Hematopoietic multipotent progenitor cell treated with erythropoietin and hydrocortisone succinate and interleukin-3 and kit ligand, for 6 days (in vitro differentiated cells): ENCODE measurements at regions not wholly inside any gene's neighbourhood (a gene's known extent, or its start where the extent isn't known, plus 50 kb on each side); places are given as distances from the start of the nearest gene placed in this dataset.

ENCODE experiments used
- DNase-seq: peaks from one replicate; pipeline ENCODE4 v3.0.0-alpha.2; 2015

DNA sequence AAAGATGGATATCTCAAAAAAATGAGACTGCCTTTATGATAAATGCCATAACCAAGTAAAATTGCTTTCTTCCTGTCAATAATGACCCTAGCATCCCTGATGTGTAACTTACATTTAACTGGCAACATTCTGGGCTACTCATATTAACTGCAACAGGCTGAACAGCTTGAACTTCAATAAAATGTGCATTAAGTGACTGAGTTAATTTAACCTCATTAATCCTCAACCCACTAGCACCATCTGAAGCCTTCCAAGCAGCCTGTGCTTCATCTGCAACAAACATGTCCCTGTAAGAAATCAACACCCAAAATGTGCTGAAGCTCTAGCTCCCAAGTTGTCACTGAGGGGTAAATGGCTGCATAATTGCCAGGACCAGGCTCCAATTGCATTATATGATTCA lies 296.2 kb upstream of the ZC3H15 start:
- DNase-seq = no peak

DNA sequence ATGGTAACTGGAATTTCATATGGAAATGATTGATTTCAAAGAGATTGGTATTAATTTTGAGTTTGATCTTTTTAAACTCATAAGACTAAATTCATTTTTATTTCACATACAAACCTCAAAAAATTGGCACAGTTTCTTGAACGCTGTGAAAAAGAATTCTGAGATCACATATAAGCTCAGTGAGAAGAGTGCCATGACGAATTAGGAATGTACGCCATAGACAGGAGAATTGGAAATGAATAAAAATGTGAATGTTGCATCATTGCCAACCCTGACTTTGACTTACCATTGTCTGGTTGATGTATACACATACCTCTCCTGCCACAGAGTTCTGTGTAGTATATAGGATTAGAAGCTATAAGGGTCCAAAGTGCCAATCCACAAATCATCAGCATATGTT lies 290.4 kb upstream of the ZC3H15 start:
- no peak for DNase-seq

DNA sequence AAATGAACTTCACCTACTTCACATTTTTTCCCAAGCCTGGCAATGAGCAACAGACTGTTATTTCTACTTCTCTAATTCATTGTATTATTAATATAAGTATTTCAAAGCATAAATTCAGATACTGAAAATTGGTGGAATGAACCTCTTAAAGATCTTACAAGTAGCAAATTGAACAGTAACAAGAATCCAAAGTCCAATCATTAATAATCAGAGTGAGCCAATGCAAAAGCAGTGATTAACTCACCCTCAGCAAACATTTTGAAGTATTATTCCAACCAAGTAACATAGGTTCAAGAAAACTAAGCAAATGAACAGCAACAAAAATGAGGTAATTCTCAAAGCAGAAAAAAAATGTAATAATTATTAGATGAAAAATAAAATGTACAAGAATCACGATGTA lies 288.1 kb upstream of the ZC3H15 start:
- DNase-seq = no peak

DNA sequence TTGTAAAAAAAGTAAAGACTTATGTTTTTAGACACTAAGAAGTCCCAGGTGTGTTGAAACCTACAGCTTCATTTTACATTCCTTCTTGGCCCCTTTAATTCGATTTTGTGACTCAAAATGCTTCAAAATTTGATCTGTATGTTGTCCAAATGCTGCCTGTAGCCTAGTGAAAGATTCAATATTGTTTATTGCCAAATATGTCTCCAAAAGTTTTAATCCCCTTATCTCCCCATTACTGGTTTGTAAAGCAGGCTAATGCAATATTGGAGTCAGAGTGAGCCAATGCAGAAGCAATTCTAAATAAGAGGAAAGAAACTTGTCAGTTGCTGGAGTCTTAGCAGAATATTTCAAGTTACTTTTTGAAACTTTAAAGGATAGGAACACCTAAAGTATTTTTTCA lies 287.0 kb upstream of the ZC3H15 start:
- no peak for DNase-seq

DNA sequence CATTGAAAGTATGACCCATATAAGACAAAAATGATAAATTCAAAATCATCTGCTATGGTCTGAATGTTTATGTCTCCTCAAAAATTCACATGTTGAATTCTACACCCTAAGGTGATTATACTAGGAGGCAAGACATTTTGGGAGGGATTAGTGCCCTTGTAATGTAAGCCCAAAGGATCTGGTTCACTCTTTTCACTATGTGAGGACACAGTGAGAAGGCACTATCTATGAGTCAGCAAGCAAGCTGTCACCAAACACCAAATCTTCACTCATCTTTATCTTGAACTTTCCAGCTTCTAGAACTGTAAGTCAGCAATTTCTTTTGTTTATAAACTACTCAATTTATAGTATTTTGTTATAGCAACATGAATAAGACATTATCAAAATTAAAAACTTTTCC lies 284.7 kb upstream of the ZC3H15 start:
- DNase-seq = peak; percentile 1

DNA sequence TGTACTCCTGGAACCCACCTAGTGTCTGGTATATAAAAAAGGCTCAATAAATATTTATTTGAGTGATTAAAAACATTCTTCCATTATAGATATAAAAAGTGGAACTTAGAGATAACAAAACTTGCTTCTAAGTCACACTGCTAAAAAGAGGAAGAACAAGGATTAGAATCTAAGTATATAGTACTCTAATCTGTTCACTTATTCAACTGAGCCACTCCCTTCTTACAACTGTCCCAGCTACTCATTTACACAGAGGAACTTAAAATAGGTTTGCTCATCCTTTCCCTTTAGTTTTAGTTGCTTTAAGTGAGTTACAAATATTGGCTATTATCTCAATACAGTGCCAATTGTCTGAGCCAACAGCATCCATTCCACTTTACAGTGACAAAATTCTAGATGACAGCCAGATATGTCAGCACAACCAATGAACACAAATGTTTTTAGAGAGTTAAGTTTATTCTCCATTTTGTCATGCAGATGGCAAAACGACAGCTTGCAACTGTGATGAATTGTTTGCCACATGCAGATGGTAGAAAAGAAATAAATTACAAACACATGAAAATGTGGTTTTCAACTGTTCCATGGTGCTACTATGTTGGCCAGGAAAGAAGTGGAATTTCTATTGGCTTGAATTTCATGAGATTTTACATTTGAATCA lies 280.7 kb upstream of the ZC3H15 start:
- DNase-seq = peak; percentile 40

DNA sequence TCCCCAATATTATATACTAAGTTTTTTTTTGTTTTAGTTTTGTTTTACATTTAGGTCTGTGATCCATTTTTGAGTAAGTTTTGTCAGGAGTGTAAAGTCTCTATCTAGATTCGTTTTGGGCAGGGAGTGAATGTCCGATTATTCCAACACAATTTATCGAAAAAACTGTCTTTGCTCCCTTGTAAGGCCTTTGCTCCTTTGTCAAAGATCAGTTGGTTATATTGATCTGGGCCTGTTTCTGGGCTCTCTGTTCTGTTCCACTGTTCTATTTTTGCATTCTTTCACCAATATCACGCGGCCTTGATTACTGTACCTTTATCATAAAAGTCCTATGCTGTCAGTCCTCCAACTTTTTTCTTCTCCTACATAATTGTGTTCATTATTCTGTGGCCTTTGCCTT lies 276.5 kb upstream of the ZC3H15 start:
- DNase-seq = no peak

DNA sequence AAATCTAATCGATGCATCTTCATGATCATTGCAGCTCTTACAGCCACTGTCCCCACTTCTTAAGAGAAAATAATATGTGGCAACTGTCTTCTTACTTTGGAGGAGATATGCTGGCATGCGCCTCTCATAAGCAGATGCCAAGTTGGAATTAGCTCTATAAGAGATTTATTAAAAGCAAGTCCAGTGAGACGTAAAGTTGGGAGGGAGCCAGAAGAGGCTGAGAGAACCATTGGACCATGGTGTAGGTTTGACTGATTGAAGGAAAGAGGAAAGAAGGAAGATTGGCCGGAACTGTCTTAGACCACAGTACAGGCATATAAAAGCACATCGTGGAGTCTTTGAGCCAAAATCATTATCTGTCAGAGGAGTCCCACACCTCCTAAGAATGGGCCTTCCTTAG lies 265.7 kb upstream of the ZC3H15 start:
- no peak for DNase-seq

DNA sequence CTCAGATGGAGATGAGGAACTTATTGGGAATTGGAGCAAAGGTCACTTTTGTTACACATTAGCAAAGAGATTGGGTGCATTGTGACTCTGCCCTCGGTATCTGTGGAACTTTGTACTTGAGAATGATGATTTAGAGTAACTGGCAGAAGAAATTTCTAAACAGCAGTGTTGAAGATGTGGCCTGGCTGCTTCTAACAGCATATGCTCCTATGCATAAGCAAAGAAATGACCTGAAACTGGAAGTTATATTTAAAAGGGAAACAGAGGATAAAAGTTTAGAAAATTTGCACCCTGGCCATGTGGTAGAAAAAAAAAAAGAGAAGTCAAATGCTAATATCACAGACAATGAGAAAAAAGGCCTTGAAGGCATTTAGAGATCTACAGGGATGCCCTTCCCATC lies 256.8 kb upstream of the ZC3H15 start:
- no peak for DNase-seq

DNA sequence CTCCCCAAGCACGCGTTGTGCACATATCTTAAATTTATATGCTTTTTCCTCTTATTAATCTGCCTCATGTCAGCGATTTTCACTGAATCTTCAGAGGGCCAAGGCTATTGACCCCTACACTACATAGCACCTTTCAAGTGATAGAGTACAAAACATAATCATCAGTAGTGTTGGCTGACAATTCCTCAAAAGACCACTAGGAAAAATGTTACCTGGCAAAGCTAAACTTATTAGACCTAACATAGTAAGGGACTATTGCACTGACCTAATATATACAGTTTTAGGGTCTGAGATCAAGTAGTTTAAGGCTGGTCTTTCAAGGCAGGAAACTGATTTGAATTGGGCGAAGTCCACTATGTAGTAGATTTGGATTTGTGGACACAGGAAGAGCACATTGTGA lies 244.2 kb upstream of the ZC3H15 start:
- DNase-seq = no peak

DNA sequence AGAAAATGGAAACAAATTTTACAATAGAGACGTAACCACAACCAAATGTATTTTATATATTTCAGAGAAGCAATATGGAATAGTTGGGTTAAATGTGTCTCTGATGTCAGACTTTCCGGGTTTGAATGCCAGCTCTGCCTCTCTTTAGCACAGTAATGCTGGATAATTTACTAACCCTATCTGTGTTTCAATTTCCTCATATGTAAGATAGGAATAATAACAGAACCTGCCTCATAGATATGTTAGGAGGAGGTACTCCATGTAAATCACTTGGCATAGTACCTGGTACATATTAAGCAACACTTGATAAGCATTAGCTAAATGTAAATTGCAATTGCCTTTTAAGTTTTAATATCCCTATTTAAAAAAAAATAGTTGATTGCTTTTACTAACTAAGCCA lies 231.3 kb upstream of the ZC3H15 start:
- DNase-seq = no peak

DNA sequence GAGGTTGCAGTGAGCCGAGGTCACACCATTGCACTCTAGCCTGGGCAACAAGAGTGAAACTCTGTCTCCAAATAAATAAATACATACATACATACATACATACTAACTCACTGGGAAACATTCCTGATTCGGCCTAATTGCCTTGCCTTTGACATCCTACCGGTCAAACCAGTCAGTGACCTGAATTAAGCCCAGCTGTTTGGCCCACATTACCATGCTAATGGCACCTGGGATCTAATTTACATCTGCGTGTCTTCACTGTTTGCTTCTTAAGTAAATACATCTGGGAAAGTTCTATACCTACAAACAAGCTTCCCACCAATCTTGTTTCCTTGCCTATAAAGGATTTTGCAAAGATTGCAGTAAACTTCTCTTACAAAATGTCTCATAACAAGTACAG lies 230.2 kb upstream of the ZC3H15 start:
- DNase-seq = no peak

DNA sequence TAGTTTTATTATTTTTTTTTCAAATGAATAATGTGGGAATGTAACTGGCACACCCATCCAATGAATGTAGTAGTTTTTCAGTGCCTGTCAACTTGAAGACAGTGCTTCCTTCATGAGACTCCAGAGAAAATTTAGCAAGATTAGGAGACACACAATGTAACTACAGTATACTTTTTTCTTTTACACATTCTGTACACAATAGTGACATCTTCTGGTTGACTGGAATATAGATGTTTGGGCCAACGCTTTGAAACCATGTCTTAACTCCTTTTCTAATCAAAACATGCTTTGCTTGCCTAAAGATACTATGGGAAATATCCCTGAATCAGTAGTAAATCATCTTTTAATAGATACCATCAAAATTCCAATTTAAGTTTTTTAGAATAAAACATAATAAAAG lies 229.5 kb upstream of the ZC3H15 start:
- peak; percentile 67 for DNase-seq

DNA sequence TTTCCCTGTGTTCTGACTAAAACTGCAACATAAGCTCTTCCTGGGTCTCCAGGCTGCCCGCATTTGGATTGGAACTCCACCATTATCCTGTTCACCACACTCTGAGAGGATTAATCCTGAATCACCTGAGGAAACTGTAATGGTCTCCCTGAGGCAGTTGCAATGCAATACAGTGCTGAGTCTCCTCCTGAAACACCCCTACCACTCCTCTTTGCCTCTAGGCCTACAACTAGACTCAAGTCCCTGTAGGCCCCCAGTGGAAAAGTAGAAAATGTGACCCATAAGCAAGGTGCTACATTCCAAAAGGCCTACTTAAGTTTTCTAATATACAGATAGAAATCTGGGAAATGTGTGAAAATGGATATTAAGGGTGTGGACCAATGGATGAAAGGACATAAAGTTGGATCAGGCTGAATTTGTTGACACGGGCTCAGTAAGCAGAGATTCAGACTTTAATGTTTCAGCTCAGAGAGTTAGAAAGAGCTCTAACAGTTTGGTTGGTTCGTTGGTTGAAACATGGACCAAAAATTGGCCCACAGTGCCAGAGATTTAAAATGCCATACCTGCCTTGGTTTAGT lies 222.3 kb upstream of the ZC3H15 start:
- DNase-seq = no peak

DNA sequence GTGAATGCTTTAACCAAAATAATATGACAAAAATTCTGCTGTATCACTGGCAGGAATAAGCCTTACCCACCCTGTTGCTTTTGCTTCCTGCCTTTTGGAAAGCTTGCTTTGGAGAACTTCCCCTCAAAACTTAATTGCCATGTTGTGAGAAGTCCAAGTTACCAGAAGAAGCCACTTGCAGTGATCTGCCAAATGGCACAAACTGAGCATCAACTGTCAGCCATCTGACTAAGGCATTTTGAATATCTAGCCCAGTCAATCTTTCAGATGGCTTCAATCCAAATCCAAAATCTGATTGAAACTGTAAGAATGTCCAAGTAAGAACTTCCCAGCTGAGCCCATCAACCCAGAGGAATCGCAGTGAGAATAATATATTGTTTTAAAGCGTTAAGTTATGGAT lies 216.5 kb upstream of the ZC3H15 start:
- DNase-seq = no peak

DNA sequence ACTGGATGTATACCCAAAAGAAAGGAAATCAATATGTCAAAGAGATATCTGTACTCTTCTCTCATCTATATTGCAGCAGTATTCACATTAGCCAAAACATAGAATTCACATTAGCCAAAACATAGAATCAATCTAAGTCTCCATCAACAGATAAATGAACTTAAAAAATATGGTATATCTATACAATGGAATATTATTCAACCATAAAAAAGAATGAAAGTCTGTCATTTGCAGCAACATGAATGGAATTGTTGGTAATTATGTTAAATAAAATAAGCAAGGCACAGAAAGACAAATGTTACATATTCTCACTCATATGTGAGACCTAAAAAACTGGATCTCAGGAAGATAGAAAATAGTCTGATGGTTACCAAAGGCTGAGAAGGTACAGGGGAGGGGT lies 212.1 kb upstream of the ZC3H15 start:
- no peak for DNase-seq

DNA sequence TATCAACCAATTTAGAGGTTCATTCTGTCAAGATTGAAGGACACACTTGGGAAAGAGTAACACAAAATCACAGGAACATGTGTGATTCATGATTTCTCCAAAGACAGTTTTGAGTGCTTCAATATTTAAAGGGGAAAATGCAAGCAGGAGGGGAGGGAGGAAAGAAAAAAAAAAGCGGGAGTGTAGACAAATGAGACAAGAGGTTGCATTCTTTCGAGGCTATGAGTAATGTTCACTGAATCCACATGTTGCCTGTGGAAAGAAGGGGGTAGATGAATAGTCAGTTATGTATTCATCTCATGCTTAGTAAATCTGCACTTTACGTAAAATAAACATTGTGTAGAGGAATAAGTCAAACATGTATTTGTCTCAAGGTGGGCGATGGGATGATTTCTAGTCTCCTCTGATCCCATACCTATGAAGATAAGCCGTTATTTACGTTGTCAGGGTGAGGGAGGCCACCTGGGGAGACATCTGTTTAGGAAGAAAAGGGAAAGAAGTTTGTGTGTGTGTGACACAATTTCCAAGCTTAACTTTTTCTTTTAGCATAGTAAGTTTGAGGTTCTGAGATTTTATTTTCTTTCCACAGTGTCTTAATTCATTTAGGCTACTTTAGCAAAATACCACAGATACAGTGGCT lies 211.0 kb upstream of the ZC3H15 start:
- DNase-seq = no peak

DNA sequence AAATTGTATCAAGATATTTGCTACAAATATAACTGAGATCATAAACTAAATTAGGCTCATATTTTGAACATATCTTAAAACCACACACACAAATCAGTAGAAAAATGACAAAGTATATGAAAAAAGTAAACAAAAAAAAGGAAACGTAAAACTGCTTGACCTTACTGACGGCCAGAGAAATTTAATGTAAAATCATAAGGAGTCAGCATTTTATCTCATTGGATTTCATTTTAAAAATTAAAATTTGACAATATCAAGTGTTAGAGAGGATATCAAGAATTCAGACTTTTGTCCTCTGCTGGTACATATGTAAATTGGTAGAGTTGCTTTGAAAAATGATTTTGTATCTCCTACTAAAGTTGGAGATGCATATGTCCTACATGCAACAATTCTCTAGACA lies 209.2 kb upstream of the ZC3H15 start:
- no peak for DNase-seq

DNA sequence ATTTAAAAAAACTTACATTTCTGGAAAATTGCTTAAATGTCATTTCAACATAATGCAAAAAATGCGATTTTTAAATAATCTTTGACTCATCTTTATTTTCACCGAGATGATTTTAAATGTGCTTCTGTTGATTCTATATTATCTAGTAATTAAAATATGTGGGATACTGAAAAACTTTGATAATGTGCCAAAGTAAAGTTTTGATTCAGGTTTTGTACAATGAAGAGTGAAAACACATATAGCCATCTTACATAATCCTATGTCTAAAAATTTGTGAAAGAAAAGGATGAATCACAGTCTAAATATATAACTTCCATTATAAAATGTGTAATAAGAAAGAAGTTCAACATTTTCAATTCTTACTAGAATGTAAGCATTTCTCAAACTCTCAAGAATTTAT lies 204.3 kb upstream of the ZC3H15 start:
- no peak for DNase-seq

DNA sequence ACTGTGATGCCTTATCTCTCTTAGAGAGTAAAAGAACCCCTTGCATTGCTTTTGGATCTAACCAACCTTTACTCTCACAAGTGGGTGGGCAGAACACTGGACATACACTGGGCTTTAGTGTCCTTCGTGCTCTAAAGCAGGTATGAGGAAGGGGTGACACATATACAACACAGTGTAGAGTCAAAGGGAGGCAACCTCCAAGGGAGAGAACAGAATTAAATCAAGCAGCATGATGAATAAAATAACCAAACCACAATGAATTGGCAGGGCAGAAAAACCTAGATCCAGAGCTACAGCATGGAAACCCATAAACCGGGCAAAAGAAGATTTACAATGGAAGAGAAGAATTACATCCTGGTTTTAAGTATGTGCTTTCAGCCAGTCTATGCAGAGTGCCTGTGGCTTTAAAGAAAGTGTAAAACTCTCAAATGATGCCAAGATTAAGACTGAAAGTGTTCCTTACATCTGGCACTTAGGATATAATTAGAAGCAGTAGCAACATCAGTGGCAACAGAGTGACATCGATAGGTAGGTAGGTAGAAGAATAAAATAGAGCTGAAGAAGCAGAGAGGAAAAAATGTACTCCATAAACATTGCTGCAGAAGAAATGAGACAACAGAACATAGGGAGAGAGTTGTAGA lies 191.7 kb upstream of the ZC3H15 start:
- no peak for DNase-seq

DNA sequence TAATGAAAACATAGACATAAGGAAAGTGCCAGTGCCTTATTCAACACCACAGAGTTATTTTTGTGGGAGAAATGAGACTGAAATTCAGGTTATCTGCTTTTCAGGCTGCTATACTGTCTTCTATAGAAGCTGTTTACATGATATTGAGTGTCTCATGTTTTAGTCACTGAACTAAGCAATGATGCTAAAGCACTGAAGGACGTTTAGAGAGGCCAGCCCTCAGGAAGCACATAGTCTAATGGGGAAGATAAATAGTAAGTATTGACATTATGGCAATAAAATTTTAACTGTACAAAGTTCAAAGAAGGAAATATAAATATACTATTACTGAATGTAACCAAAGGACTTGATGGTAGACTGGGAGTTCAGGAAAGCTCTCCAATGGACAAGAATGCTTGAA lies 186.4 kb upstream of the ZC3H15 start:
- DNase-seq = no peak

DNA sequence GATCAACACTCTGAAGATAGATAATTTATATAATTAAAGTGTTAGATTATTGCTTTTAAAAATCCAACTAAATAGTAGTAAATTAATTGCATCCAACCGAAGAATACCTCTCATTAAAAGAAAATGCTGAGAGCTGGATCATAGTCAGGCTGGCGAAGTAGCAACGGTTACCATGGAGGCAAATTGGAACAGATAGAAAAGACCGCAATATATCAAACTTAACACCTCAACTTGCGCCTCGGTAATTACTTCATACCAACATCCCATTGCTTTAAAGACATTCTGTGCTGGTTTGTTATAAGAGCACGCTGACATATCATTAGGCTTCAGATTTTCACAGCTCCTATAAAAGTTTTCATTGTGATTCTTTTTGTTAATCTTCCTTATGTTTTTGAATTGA lies 183.8 kb upstream of the ZC3H15 start:
- no peak for DNase-seq

DNA sequence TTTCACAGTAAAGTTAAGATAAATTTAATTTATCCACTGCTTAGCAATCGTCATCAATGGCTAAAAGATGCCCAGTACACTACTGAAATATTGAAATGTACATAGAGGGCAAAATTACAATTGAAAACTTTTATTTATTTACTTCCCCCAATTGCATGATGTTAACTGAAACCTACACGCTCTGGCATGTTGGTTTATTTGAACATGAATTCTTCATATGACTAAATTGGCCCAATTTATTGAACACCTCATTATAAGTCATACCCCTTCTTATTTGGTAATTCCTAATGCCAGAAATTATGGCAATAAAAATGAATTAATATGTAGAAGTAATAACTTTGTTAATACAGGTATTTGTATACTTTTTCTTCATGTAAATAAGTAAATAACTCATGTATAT lies 183.0 kb upstream of the ZC3H15 start:
- DNase-seq = no peak

DNA sequence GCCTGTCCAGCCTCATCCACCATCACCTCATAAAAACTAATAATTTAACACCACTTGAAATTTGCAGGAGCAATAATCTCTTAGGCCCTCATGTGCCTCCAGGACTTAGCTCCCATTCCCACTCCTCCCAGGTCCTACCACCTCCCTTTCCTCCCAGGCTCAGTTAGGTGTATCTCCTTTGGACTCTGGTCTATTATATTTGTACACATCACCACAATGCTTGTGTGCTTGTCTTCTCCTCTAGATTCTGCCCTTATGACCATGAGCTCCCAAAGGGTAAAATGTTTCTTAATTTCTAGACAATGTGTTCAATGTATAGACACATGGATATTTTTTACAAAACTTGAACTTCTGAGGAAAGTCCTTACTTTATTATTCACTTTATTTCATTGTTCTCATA lies 182.0 kb upstream of the ZC3H15 start:
- no peak for DNase-seq

DNA sequence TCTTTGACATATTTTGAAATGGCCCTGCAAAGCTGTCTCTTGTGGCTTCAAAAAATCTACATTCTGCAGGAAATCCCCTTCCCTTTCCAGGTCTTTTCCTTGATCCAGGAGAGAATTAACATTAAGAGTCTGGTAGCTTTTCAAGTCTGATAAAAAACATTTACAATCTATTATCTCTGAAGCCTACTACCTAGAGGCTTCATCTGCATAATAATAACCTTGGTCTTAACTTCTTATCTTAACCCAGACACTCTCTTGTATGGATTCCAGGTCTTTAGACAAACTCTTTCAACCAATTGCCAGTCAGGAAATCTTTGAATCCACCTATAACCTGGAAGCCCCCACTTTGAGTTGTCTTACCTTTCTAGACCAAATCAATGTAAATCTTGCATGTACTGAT lies 179.3 kb upstream of the ZC3H15 start:
- DNase-seq = no peak
